Prostate gland (tissue), 2 donors: ENCODE measurements at regions not wholly inside any gene's neighbourhood (a gene's known extent, or its start where the extent isn't known, plus 50 kb on each side); places are given as distances from the start of the nearest gene placed in this dataset.

Source experiments
- POLR2A ChIP-seq: fragments of 450-650 bp; IDR thresholded peaks from one replicate; pipeline ENCODE4 v1.6.1; 2016; ENCODE audit warnings: antibody characterized with exemption, mild to moderate bottlenecking
- TF ChIP-seq, protein P1 (sequence below), 4 experiments: fragments of 200-600 bp in 2 of 4; fragments of 450-650 bp in 2 of 4; sonication (generic) in 2 of 4; IDR thresholded peaks; 1 replicate in 3 of 4; 2 replicates in 1 of 4; pipeline ENCODE4 v1.5.1; 2016 to 2019; ENCODE audit warnings: antibody characterized with exemption in 4 of 4, mild to moderate bottlenecking in 2 of 4, moderate library complexity in 2 of 4

DNA sequence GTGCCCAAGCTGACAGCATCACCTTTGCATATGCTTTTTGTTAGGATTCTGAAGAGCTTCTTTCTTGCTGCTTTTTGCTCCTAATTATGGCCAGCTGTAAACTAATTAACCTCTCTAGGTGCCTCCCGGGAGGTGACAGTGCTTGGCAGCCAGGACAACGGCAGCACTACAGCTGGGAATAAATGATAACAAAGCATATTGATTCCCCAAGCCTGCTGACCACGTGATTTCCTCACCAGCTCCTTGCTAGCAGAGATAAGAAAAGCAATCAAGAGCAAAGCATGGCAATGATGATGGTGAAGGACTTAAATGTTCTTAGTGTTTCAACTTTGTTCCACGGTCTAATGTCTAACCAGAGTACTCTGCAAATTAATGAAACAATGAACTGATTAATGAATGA lies 1074.4 kb upstream of the GYPC start:
- TF ChIP-seq, protein P1, sequence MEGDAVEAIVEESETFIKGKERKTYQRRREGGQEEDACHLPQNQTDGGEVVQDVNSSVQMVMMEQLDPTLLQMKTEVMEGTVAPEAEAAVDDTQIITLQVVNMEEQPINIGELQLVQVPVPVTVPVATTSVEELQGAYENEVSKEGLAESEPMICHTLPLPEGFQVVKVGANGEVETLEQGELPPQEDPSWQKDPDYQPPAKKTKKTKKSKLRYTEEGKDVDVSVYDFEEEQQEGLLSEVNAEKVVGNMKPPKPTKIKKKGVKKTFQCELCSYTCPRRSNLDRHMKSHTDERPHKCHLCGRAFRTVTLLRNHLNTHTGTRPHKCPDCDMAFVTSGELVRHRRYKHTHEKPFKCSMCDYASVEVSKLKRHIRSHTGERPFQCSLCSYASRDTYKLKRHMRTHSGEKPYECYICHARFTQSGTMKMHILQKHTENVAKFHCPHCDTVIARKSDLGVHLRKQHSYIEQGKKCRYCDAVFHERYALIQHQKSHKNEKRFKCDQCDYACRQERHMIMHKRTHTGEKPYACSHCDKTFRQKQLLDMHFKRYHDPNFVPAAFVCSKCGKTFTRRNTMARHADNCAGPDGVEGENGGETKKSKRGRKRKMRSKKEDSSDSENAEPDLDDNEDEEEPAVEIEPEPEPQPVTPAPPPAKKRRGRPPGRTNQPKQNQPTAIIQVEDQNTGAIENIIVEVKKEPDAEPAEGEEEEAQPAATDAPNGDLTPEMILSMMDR (IDR thresholded peaks at IDR 0.05): no peak
- TF ChIP-seq POLR2A: no peak
